NB4 (cell line): ENCODE measurements at regions not wholly inside any gene's neighbourhood (a gene's known extent, or its start where the extent isn't known, plus 50 kb on each side); places are given as distances from the start of the nearest gene placed in this dataset.

Experiments used
- CTCF ChIP-seq: IDR thresholded peaks from one replicate; pipeline ENCODE4 v1.5.1; 2012; ENCODE audit warnings: low read depth, low read length
- MAX ChIP-seq: IDR thresholded peaks from 2 replicates; pipeline ENCODE4 v1.6.1; 2011; ENCODE audit warnings: low read depth, low read length
- POLR2A ChIP-seq: IDR thresholded peaks from 2 replicates; pipeline ENCODE4 v1.6.1; 2011; ENCODE audit warnings: mild to moderate bottlenecking; ENCODE audit not compliant: insufficient read length; ENCODE audit errors: extremely low read depth

- TF ChIP-seq CTCF (no peak), POLR2A (no peak), MAX (no peak)
Measured at GRCh38 chrX:110444996-110445395, 86.3 kb downstream of the RTL9 start.
